DOHH2 (cell line): ENCODE measurements at regions not wholly inside any gene's neighbourhood (a gene's known extent, or its start where the extent isn't known, plus 50 kb on each side); places are given as distances from the start of the nearest gene placed in this dataset.

ENCODE experiments used
- EZH2phosphoT487 ChIP-seq: fragments of 200-600 bp; sonication (generic); IDR thresholded peaks from 2 replicates; pipeline ENCODE4 v1.6.1; 2017; ENCODE audit warnings: borderline replicate concordance, mild to moderate bottlenecking, antibody characterized with exemption, low read length, moderate library complexity, mixed read lengths
- TF ChIP-seq, protein P1 (sequence below): fragments of 200-600 bp; sonication (generic); IDR thresholded peaks from one replicate; pipeline ENCODE4 v1.5.1; 2014; ENCODE audit warnings: antibody characterized with exemption, mild to moderate bottlenecking, low read depth, low read length; ENCODE audit not compliant: poor library complexity, severe bottlenecking

DNA sequence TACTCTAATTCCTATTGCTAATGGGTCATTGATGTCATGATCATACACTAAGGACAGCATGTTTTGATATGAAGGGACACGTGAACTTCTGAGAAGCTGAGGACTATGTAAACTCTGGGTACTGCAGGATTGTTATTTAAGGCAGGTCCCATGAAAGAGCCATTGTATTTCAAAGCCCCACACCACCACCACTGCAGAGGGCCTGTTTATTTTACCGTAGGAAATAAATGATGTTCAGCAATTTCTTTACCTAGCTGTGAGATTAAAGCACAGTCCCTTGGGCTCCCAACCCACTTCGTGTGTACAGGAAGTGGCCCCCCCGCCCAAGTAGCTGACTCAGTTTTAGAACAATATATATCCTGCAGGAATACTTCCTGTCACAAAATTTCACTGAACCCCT, 89.8 kb upstream of the ACSL4 start:
- TF ChIP-seq, protein P1, sequence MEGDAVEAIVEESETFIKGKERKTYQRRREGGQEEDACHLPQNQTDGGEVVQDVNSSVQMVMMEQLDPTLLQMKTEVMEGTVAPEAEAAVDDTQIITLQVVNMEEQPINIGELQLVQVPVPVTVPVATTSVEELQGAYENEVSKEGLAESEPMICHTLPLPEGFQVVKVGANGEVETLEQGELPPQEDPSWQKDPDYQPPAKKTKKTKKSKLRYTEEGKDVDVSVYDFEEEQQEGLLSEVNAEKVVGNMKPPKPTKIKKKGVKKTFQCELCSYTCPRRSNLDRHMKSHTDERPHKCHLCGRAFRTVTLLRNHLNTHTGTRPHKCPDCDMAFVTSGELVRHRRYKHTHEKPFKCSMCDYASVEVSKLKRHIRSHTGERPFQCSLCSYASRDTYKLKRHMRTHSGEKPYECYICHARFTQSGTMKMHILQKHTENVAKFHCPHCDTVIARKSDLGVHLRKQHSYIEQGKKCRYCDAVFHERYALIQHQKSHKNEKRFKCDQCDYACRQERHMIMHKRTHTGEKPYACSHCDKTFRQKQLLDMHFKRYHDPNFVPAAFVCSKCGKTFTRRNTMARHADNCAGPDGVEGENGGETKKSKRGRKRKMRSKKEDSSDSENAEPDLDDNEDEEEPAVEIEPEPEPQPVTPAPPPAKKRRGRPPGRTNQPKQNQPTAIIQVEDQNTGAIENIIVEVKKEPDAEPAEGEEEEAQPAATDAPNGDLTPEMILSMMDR = no peak
- TF ChIP-seq EZH2phosphoT487 = no peak
